PC-3 (cell line): ENCODE measurements at regions not wholly inside any gene's neighbourhood (a gene's known extent, or its start where the extent isn't known, plus 50 kb on each side); places are given as distances from the start of the nearest gene placed in this dataset.

Experiments
- ATAC-seq: fragments of 200-7000 bp; cut with Tn5 transposase; 2 replicates; pipeline ENCODE4 v1.9.1; 2020; ENCODE audit warnings: mild to moderate bottlenecking, moderate library complexity
- BruUV-seq: library from RNA; stranded (reverse); fragments of 400-500 nt; replicated peaks from 2 replicates; lab custom pipeline; 2021; lab: Mats Ljungman, UMichigan
- CTCF ChIA-PET: fragments of 300-600 bp; sonication (Branson Sonifier 250); formaldehyde crosslinking; loops from one replicate; lab custom pipeline; 2022; ENCODE audit warnings: antibody characterized with exemption; lab: Charles Lee
- POLR2A ChIA-PET: fragments of 300-600 bp; sonication (Branson Sonifier 250); formaldehyde crosslinking; loops from one replicate; lab custom pipeline; 2022; ENCODE audit warnings: antibody characterized with exemption; ENCODE audit not compliant: unreplicated experiment; lab: Charles Lee
- DNase-seq: peaks from one replicate; pipeline ENCODE4 v3.0.0-alpha.2; 2015
- H2AFZ ChIP-seq: fragments of 300-600 bp; sonication (generic); 2 replicates; pipeline ENCODE4 v1.6.0; 2016; ENCODE audit warnings: antibody characterized with exemption, low read length
- H3F3A ChIP-seq: fragments of 300-600 bp; sonication (generic); one replicate; pipeline ENCODE4 v1.6.0; 2017; ENCODE audit warnings: antibody characterized with exemption, low read length, control low read depth, mild to moderate bottlenecking; ENCODE audit not compliant: unreplicated experiment
- H3K27ac ChIP-seq: fragments of 300-600 bp; sonication (generic); 2 replicates; pipeline ENCODE4 v1.5.1; 2016; ENCODE audit warnings: mild to moderate bottlenecking, low read length
- H3K27me3 ChIP-seq: fragments of 300-600 bp; sonication (generic); 2 replicates; pipeline ENCODE4 v1.6.1; 2016; ENCODE audit warnings: low read length, mixed read lengths
- H3K36me3 ChIP-seq: fragments of 300-600 bp; sonication (generic); 2 replicates; pipeline ENCODE4 v1.6.1; 2016; ENCODE audit warnings: low read depth, mixed run types, low read length, mixed read lengths
- H3K4me1 ChIP-seq: fragments of 300-600 bp; sonication (generic); 2 replicates; pipeline ENCODE4 v1.5.1; 2016; ENCODE audit warnings: low read length; ENCODE audit not compliant: insufficient read depth
- H3K4me2 ChIP-seq: fragments of 300-600 bp; sonication (generic); 2 replicates; pipeline ENCODE4 v1.6.0; 2016; ENCODE audit warnings: low read length
- H3K4me3 ChIP-seq: fragments of 300-600 bp; sonication (generic); 2 replicates; pipeline ENCODE4 v1.5.1; 2016; ENCODE audit warnings: mild to moderate bottlenecking, low read length, mixed read lengths
- H3K79me2 ChIP-seq: fragments of 300-600 bp; sonication (generic); 2 replicates; pipeline ENCODE4 v1.6.1; 2017; ENCODE audit warnings: low read length, mixed read lengths
- H3K9ac ChIP-seq: fragments of 300-600 bp; sonication (generic); 2 replicates; pipeline ENCODE4 v1.6.0; 2016; ENCODE audit warnings: mild to moderate bottlenecking, low read length
- H3K9me2 ChIP-seq: fragments of 300-600 bp; sonication (generic); replicated peaks from 2 replicates; pipeline ENCODE4 v1.6.1; 2016; ENCODE audit warnings: mixed run types, low read length, mixed read lengths
- H3K9me3 ChIP-seq: fragments of 300-600 bp; sonication (generic); 2 replicates; pipeline ENCODE4 v1.6.1; 2016; ENCODE audit warnings: low read length, mixed read lengths
- H4K20me1 ChIP-seq: fragments of 300-600 bp; sonication (generic); 2 replicates; pipeline ENCODE4 v1.6.1; 2016; ENCODE audit warnings: low read length, mixed read lengths
- EZH2 ChIP-seq: fragments of 300-600 bp; sonication (generic); IDR thresholded peaks from one replicate; pipeline ENCODE4 v1.6.1; 2017; ENCODE audit warnings: antibody characterized with exemption, mild to moderate bottlenecking, low read length; ENCODE audit not compliant: unreplicated experiment
- EZH2phosphoT487 ChIP-seq: fragments of 300-600 bp; sonication (generic); IDR thresholded peaks from 2 replicates; pipeline ENCODE4 v1.6.1; 2018; ENCODE audit warnings: mild to moderate bottlenecking, antibody characterized with exemption, low read length, borderline replicate concordance
- intact Hi-C: fragments of 100-400 bp; cut with micrococcal nuclease; formaldehyde crosslinking; loops from 2 replicates; pipeline ENCODE4 v1.9.0; 2023
- TF ChIP-seq, protein P1 (sequence below): fragments of 300-600 bp; sonication (generic); conservative IDR thresholded peaks from 2 replicates; pipeline ENCODE4 v1.5.1; 2017; ENCODE audit warnings: antibody characterized with exemption, low read depth, mild to moderate bottlenecking, low read length

DNA sequence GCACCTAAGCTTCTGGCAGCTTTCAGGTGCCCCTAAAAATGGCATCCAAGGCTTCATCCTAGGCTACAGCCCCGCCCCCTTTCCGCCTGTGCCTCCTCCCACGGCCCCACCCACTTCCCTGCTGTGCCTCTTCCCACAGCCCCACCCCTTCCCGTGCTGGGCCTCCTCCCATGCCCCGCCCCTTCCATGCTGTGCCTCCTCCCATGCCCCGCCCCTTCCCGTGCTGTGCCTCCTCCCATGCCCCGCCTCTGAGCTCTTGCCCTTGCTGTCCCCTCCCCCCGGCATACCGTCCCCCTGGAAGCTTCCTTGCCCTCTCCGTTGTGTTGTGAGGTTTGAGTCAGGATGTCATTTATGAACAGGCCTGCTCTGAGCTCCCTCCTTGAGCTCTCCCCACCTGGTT lies 228.5 kb upstream of the AJAP1 start:
- H4K20me1 ChIP-seq: no peaks in the 10 kb centered on the region
- no peaks in the 10 kb centered on the region for H3K4me1 ChIP-seq
- H2AFZ ChIP-seq: no peak overlapping the region
- peaks cover 26% of the 10 kb centered on the region for H3K9me3 ChIP-seq
- ChIA-PET POLR2A (no interaction called here), CTCF (no interaction called here)
- no peak overlapping the region for H3K4me2 ChIP-seq
- TF ChIP-seq, protein P1, sequence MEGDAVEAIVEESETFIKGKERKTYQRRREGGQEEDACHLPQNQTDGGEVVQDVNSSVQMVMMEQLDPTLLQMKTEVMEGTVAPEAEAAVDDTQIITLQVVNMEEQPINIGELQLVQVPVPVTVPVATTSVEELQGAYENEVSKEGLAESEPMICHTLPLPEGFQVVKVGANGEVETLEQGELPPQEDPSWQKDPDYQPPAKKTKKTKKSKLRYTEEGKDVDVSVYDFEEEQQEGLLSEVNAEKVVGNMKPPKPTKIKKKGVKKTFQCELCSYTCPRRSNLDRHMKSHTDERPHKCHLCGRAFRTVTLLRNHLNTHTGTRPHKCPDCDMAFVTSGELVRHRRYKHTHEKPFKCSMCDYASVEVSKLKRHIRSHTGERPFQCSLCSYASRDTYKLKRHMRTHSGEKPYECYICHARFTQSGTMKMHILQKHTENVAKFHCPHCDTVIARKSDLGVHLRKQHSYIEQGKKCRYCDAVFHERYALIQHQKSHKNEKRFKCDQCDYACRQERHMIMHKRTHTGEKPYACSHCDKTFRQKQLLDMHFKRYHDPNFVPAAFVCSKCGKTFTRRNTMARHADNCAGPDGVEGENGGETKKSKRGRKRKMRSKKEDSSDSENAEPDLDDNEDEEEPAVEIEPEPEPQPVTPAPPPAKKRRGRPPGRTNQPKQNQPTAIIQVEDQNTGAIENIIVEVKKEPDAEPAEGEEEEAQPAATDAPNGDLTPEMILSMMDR: no peak
- TF ChIP-seq EZH2: no peak
- no peak for TF ChIP-seq EZH2phosphoT487
- ATAC-seq (no peak), DNase-seq (no peak)
- H3K27me3 ChIP-seq: no peaks in the 10 kb centered on the region
- H3K9me2 ChIP-seq: no peaks in the 10 kb centered on the region
- H3K4me3 ChIP-seq: no peak overlapping the region
- no peak overlapping the region for H3K9ac ChIP-seq
- no peak overlapping the region for H3K27ac ChIP-seq
- no peaks in the 10 kb centered on the region for H3K36me3 ChIP-seq
- H3F3A ChIP-seq: no peaks in the 10 kb centered on the region
- BruUV-seq: no TSS peak
- H3K79me2 ChIP-seq: no peaks in the 10 kb centered on the region
- intact Hi-C loops: no loop called here

DNA sequence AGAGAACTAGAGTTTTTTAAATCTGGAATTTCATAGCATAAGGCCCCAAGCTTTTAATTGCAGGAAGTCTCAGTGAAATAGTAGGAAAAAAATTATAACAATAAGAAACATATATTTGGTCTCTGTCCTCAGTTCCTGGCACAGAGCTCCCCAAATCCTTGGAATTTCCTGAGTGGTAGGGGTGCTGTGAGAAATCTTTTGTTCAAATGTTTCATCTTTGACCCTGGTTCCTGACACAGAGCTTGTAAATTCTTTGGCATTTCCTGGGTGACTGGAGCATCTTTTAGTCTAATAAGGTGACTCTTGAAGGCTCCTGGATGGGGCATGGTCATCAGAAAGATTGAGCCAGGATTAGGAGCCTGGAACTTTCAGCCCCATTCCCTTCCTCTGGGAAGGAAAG lies 225.7 kb upstream of the AJAP1 start:
- Histone ChIP-seq H3K4me1 (no peaks in the 10 kb centered on the region), H3K9ac (no peak overlapping the region), H2AFZ (no peak overlapping the region), H3K4me3 (no peak overlapping the region), H3K4me2 (no peak overlapping the region), H3K27ac (no peak overlapping the region), H3K36me3 (no peaks in the 10 kb centered on the region), H3K79me2 (no peaks in the 10 kb centered on the region), H3K27me3 (no peaks in the 10 kb centered on the region), H4K20me1 (no peaks in the 10 kb centered on the region), H3F3A (no peaks in the 10 kb centered on the region), H3K9me2 (no peaks in the 10 kb centered on the region), H3K9me3 (peaks cover 20% of the 10 kb centered on the region)
- TF ChIP-seq EZH2phosphoT487 (no peak), EZH2 (no peak)
- TF ChIP-seq, protein P1: no peak
- ATAC-seq (no peak), DNase-seq (no peak)
- intact Hi-C loops: no loop called here
- ChIA-PET POLR2A (interaction anchor here (0.7 kb wide), 1 partner anchor 82 kb away, joined by 3 read pairs; no protein-coding TSS in a partner anchor), CTCF (no interaction called here)
- no TSS peak for BruUV-seq

DNA sequence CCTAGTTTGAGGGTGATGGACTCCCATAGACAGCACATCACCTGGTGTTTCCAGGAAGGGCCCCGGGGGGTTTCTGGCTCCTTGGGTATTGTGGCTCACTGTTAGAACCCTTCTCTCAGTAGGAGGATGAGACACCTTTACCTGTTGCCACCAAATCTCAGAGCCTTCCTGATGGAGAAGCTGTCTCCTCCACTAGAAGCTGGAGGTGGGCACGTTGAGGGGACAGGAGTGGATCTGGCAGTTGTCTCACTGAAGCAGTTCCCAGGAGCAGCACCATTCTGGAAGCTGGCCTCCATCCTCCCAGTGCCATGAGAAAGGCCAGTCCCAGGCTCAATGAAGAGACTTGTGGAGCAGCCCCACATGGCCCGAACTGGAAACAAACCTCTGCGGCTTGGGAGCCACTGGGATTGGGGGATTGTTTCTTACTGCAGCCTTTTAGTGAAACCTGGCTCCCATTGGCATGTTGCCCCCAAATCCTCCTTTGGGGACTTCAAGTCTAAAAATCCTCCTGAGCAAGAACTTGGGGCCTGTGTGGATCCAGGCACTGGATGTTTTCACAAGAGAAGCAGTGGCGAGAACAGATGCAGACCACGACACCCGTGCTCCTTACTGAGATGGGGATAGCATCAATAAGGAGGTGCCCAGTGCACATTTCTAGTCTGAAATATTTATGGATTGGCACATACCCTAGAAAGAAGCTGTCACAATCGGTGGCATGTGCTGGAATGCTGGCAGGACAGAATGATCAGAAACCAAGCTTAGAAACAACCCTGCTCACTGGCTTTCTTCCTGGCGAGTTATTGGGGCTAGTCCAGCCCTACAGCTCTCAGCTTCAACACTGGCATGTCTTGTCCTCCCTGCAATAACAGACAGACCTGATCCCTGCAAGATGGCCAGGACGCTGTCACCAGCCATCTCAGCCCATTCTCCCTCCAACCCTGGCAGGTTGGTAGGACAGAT lies 223.7 kb upstream of the AJAP1 start:
- no peaks in the 10 kb centered on the region for H3K36me3 ChIP-seq
- no peak for ATAC-seq
- POLR2A ChIA-PET: no interaction called here
- no peaks in the 10 kb centered on the region for H3K4me1 ChIP-seq
- no peak overlapping the region for H3K27ac ChIP-seq
- H2AFZ ChIP-seq: no peak overlapping the region
- H3K27me3 ChIP-seq: no peaks in the 10 kb centered on the region
- CTCF ChIA-PET: no interaction called here
- no peak for TF ChIP-seq EZH2
- H3K79me2 ChIP-seq: no peaks in the 10 kb centered on the region
- H3K9me3 ChIP-seq: peaks cover 7% of the 10 kb centered on the region; the same call in 1 of the 2 replicates
- H3K9ac ChIP-seq: no peak overlapping the region
- BruUV-seq: no TSS peak
- H4K20me1 ChIP-seq: no peaks in the 10 kb centered on the region
- no peaks in the 10 kb centered on the region for H3K9me2 ChIP-seq
- no peak overlapping the region for H3K4me3 ChIP-seq
- H3K4me2 ChIP-seq: no peak overlapping the region
- no peaks in the 10 kb centered on the region for H3F3A ChIP-seq
- intact Hi-C loops: no loop called here
- DNase-seq: no peak
